H9 (cell line): ENCODE measurements at regions not wholly inside any gene's neighbourhood (a gene's known extent, or its start where the extent isn't known, plus 50 kb on each side); places are given as distances from the start of the nearest gene placed in this dataset.

Experiments
- DNase-seq: peaks from one replicate; pipeline ENCODE4 v3.0.0-alpha.2; 2017
- H2AFZ ChIP-seq: one replicate; pipeline ENCODE4 v1.6.1; 2013; ENCODE audit warnings: mild to moderate bottlenecking, low read length, control low read depth, moderate library complexity
- H2AK5ac ChIP-seq: 2 replicates; pipeline ENCODE4 v1.6.1; 2013; ENCODE audit warnings: low read length, control low read depth, mixed read lengths; ENCODE audit not compliant: insufficient read length
- H2BK120ac ChIP-seq: one replicate; pipeline ENCODE4 v1.6.1; 2013; ENCODE audit warnings: low read depth, mild to moderate bottlenecking, low read length, control low read depth, inconsistent platforms; ENCODE audit not compliant: poor library complexity, severe bottlenecking
- H2BK12ac ChIP-seq: 2 replicates; pipeline ENCODE4 v1.6.1; 2013; ENCODE audit warnings: low read length, control low read depth, mixed read lengths, low read depth; ENCODE audit not compliant: insufficient read length
- H2BK15ac ChIP-seq: 2 replicates; pipeline ENCODE4 v1.6.1; 2013; ENCODE audit warnings: low read depth, low read length, control low read depth
- H2BK20ac ChIP-seq: one replicate; pipeline ENCODE4 v1.6.1; 2013; ENCODE audit warnings: low read depth, mild to moderate bottlenecking, low read length, control low read depth, inconsistent platforms; ENCODE audit not compliant: poor library complexity, severe bottlenecking
- H2BK5ac ChIP-seq: 2 replicates; pipeline ENCODE4 v1.6.1; 2013; ENCODE audit warnings: low read length, control low read depth, mixed read lengths; ENCODE audit not compliant: insufficient read length
- H3K14ac ChIP-seq: 2 replicates; pipeline ENCODE4 v1.6.1; 2013; ENCODE audit warnings: low read length, control low read depth; ENCODE audit not compliant: insufficient read depth
- H3K18ac ChIP-seq: 2 replicates; pipeline ENCODE4 v1.6.1; 2013; ENCODE audit warnings: low read depth, mild to moderate bottlenecking, mixed read lengths, low read length, control low read depth; ENCODE audit not compliant: insufficient read length
- H3K23ac ChIP-seq: 2 replicates; pipeline ENCODE4 v1.6.1; 2013; ENCODE audit warnings: low read length, control low read depth, mixed read lengths, low read depth; ENCODE audit not compliant: insufficient read length
- H3K23me2 ChIP-seq: 2 replicates; pipeline ENCODE4 v1.6.1; 2013; ENCODE audit warnings: low read depth, mild to moderate bottlenecking, mixed read lengths, low read length, control low read depth; ENCODE audit not compliant: insufficient read length, poor library complexity, severe bottlenecking
- H3K27ac ChIP-seq: 2 replicates; pipeline ENCODE4 v1.5.1; 2013; ENCODE audit warnings: low read length, control low read depth, mixed read lengths, low read depth; ENCODE audit not compliant: insufficient read length
- H3K27me3 ChIP-seq: 2 replicates; pipeline ENCODE4 v1.6.1; 2013; ENCODE audit warnings: low read length, control low read depth, inconsistent platforms; ENCODE audit not compliant: insufficient read depth
- H3K4ac ChIP-seq: 2 replicates; pipeline ENCODE4 v1.6.1; 2013; ENCODE audit warnings: low read depth, mild to moderate bottlenecking, control low read depth, inconsistent platforms, low read length, moderate library complexity
- H3K4me1 ChIP-seq: 2 replicates; pipeline ENCODE4 v1.6.1; 2013; ENCODE audit warnings: low read length, control low read depth, inconsistent platforms; ENCODE audit not compliant: insufficient read depth
- H3K4me2 ChIP-seq: 2 replicates; pipeline ENCODE4 v1.6.1; 2013; ENCODE audit warnings: low read length, control low read depth, mixed read lengths; ENCODE audit not compliant: insufficient read length, insufficient read depth
- H3K56ac ChIP-seq: 2 replicates; pipeline ENCODE4 v1.6.1; 2013; ENCODE audit warnings: low read depth, mild to moderate bottlenecking, mixed read lengths, low read length, control low read depth; ENCODE audit not compliant: insufficient read length
- H3K79me1 ChIP-seq: 2 replicates; pipeline ENCODE4 v1.6.1; 2013; ENCODE audit warnings: low read depth, mild to moderate bottlenecking, moderate library complexity, low read length, control low read depth, inconsistent platforms; ENCODE audit not compliant: insufficient read depth, poor library complexity, severe bottlenecking
- H3K79me2 ChIP-seq: 2 replicates; pipeline ENCODE4 v1.6.1; 2013; ENCODE audit warnings: low read length, control low read depth, inconsistent platforms; ENCODE audit not compliant: insufficient read depth
- H3K9ac ChIP-seq: 2 replicates; pipeline ENCODE4 v1.6.1; 2013; ENCODE audit warnings: low read length, control low read depth, mixed read lengths; ENCODE audit not compliant: insufficient read length; ENCODE audit errors: extremely low read depth
- H3K9me3 ChIP-seq: one replicate; pipeline ENCODE4 v1.6.1; 2013; ENCODE audit warnings: low read depth, low read length, inconsistent platforms; ENCODE audit not compliant: control insufficient read depth
- H3T11ph ChIP-seq: one replicate; pipeline ENCODE4 v1.6.1; 2013; ENCODE audit warnings: mild to moderate bottlenecking, low read length, control low read depth, inconsistent platforms
- H4K20me1 ChIP-seq: one replicate; pipeline ENCODE4 v1.6.1; 2013; ENCODE audit not compliant: control insufficient read depth, insufficient read length, insufficient read depth
- H4K5ac ChIP-seq: 2 replicates; pipeline ENCODE4 v1.6.1; 2013; ENCODE audit warnings: low read depth, mild to moderate bottlenecking, mixed read lengths, low read length, control low read depth; ENCODE audit not compliant: insufficient read length
- H4K8ac ChIP-seq: replicated peaks from 2 replicates; pipeline ENCODE4 v1.6.1; 2013; ENCODE audit warnings: low read length, control low read depth, mixed read lengths, low read depth; ENCODE audit not compliant: insufficient read length
- H4K91ac ChIP-seq: 2 replicates; pipeline ENCODE4 v1.6.1; 2013; ENCODE audit warnings: low read depth, mild to moderate bottlenecking, moderate library complexity, mixed read lengths, low read length, control low read depth; ENCODE audit not compliant: insufficient read length
- H3K27ac Mint-ChIP-seq, 3 experiments: 2 replicates in 2 of 3; 3 replicates in 1 of 3; pipeline ENCODE4 v1.8.0; 2020 to 2021; ENCODE audit warnings: mixed read lengths in 3 of 3, mild to moderate bottlenecking in 1 of 3, moderate library complexity in 1 of 3
- H3K27me3 Mint-ChIP-seq: 2 replicates; pipeline ENCODE4 v1.8.0; 2021; ENCODE audit warnings: low read depth, mild to moderate bottlenecking, moderate library complexity, mixed read lengths
- H3K36me3 Mint-ChIP-seq, 3 experiments: 2 replicates in 2 of 3; 3 replicates in 1 of 3; pipeline ENCODE4 v1.8.0; 2020 to 2021; ENCODE audit warnings: low read depth in 3 of 3, mixed read lengths in 3 of 3; ENCODE audit not compliant: insufficient read depth in 1 of 3
- H3K4me1 Mint-ChIP-seq, 2 experiments: 2 replicates each; pipeline ENCODE4 v1.8.0; 2020; ENCODE audit warnings: mixed read lengths in 2 of 2
- H3K4me3 Mint-ChIP-seq, 2 experiments: 2 replicates in 1 of 2; 3 replicates in 1 of 2; pipeline ENCODE4 v1.8.0; 2020 to 2021; ENCODE audit warnings: mild to moderate bottlenecking in 2 of 2, mixed read lengths in 2 of 2, moderate library complexity in 1 of 2
- H3K9me3 Mint-ChIP-seq, 2 experiments: 2 replicates in 1 of 2; 3 replicates in 1 of 2; pipeline ENCODE4 v1.8.0; 2020; ENCODE audit warnings: mild to moderate bottlenecking in 2 of 2, mixed read lengths in 2 of 2, moderate library complexity in 1 of 2
- CTCF ChIP-seq: fragments of 200-600 bp; sonication (generic); conservative IDR thresholded peaks from 3 replicates; pipeline ENCODE4 v1.8.0; 2021; ENCODE audit warnings: antibody characterized with exemption, mild to moderate bottlenecking
- WGBS: extraction: QIAGEN DNeasy Blood & Tissue Kit; methylation state at CpG from one replicate; pipeline ENCODE4 v1.1.7; 2013; ENCODE audit warnings: missing lambda C conversion rate, low lambda C conversion rate, mixed read lengths; ENCODE audit not compliant: insufficient read length; ENCODE audit errors: extremely low coverage; 5-methylcytosine and 5-hydroxymethylcytosine counted together

GRCh38 chr17:72506773-72507172 is 386.0 kb downstream of the SOX9 start:
- H3K79me2 ChIP-seq, result no peaks in the 10 kb centered on the region
- H3K23me2 ChIP-seq, result no peaks in the 10 kb centered on the region
- H4K5ac ChIP-seq, result no peak overlapping the region
- H4K8ac ChIP-seq, result no peak overlapping the region
- no peak overlapping the region for H2BK5ac ChIP-seq
- no peak overlapping the region for H2AFZ ChIP-seq
- no peak overlapping the region for H2BK120ac ChIP-seq
- H3K18ac ChIP-seq, result no peak overlapping the region
- no peak overlapping the region for H3K23ac ChIP-seq
- no peak for DNase-seq
- H3K27me3 ChIP-seq, result no peaks in the 10 kb centered on the region
- H3K9me3 ChIP-seq, result no peaks in the 10 kb centered on the region
- H2AK5ac ChIP-seq, result no peak overlapping the region
- H3K4me3 Mint-ChIP-seq, result no peak overlapping the region
- H3T11ph ChIP-seq, result no peak overlapping the region
- no peak overlapping the region for H2BK20ac ChIP-seq
- peak overlapping the region in 2 of 3 experiments; percentile 52 to 58; a peak in 3 of 7 replicates for H3K27ac Mint-ChIP-seq
- no peak overlapping the region for H3K4ac ChIP-seq
- H3K56ac ChIP-seq, result no peak overlapping the region
- no peak overlapping the region for H2BK15ac ChIP-seq
- H3K9me3 Mint-ChIP-seq, result 0 out of 5 replicates have a peak, but pooled peaks cover 2 to 3% of the 10 kb centered on the region in 2 experiments
- H2BK12ac ChIP-seq, result no peak overlapping the region
- H3K36me3 Mint-ChIP-seq, result peaks cover 0 to 12% (median 2%) of the 10 kb centered on the region in 3 experiments; a peak in 3 of 7 replicates
- peaks cover 4% of the 10 kb centered on the region for H3K27me3 Mint-ChIP-seq
- no peaks in the 10 kb centered on the region for H3K79me1 ChIP-seq
- H3K4me1 Mint-ChIP-seq, result peaks cover 37 to 49% of the 10 kb centered on the region in 2 experiments
- no CpG with 5 or more reads among the region's 12 CpGs for WGBS
- H3K4me2 ChIP-seq, result no peak overlapping the region
- no peak overlapping the region for H4K91ac ChIP-seq
- no peak overlapping the region for H3K14ac ChIP-seq
- H3K27ac ChIP-seq, result no peak overlapping the region
- H4K20me1 ChIP-seq, result no peaks in the 10 kb centered on the region
- TF ChIP-seq CTCF, result no peak
- H3K4me1 ChIP-seq, result peaks cover 2% of the 10 kb centered on the region
- no peak overlapping the region for H3K9ac ChIP-seq
